ENCODE measurements at regions not wholly inside any gene's neighbourhood (a gene's known extent, or its start where the extent isn't known, plus 50 kb on each side); places are given as distances from the start of the nearest gene placed in this dataset.

GRCh38 chr5:124639095-124639665 lies 107.3 kb downstream of the ZNF608 start:
- peaks cover 32 to 51% (median 51%) of the 10 kb centered on the region in 3 experiments; a peak in 6 of 7 replicates for H3K36me3 Mint-ChIP-seq (ENCODE audit: insufficient read depth in 1 of 3, low read depth in 3 of 3)

More at GRCh38 chr5:124639095-124639665, 107.3 kb downstream of the ZNF608 start:
- Histone ChIP-seq H2BK15ac (ENCODE audit: low read depth, low read length) (no peak overlapping the region), H3K18ac (ENCODE audit: insufficient read length, low read depth, low read length) (no peak overlapping the region), H2AFZ (ENCODE audit: low read length) (no peak overlapping the region), H4K20me1 (ENCODE audit: control insufficient read depth, insufficient read depth, insufficient read length) (no peaks in the 10 kb centered on the region), H4K91ac (ENCODE audit: insufficient read length, low read depth, low read length) (no peak overlapping the region), H3K9ac (ENCODE audit: extremely low read depth, insufficient read length, low read length) (no peak overlapping the region), H2BK5ac (ENCODE audit: insufficient read length, low read length) (no peak overlapping the region), H3K9me3 (ENCODE audit: control insufficient read depth, low read depth, low read length) (no peaks in the 10 kb centered on the region), H4K8ac (replicated peaks; ENCODE audit: insufficient read length, low read depth, low read length) (no peak overlapping the region), H3K27ac (ENCODE audit: insufficient read length, low read depth, low read length) (peak overlapping the region; percentile 47), H3K23ac (ENCODE audit: insufficient read length, low read depth, low read length) (no peak overlapping the region), H3K79me2 (ENCODE audit: insufficient read depth, low read length) (no peaks in the 10 kb centered on the region), H2BK12ac (ENCODE audit: insufficient read length, low read depth, low read length) (no peak overlapping the region), H3K4me2 (ENCODE audit: insufficient read depth, insufficient read length, low read length) (peak overlapping the region; percentile 26), H3T11ph (ENCODE audit: low read length) (no peak overlapping the region), H3K4ac (ENCODE audit: low read depth, low read length) (no peak overlapping the region), H3K79me1 (ENCODE audit: insufficient read depth, low read depth, low read length, poor library complexity, severe bottlenecking) (no peaks in the 10 kb centered on the region), H3K23me2 (ENCODE audit: insufficient read length, low read depth, low read length, poor library complexity, severe bottlenecking) (no peaks in the 10 kb centered on the region), H3K27me3 (ENCODE audit: insufficient read depth, low read length) (no peaks in the 10 kb centered on the region), H4K5ac (ENCODE audit: insufficient read length, low read depth, low read length) (no peak overlapping the region), H2AK5ac (ENCODE audit: insufficient read length, low read length) (no peak overlapping the region), H3K56ac (ENCODE audit: insufficient read length, low read depth, low read length) (no peak overlapping the region), H3K14ac (ENCODE audit: insufficient read depth, low read length) (no peak overlapping the region), H2BK120ac (ENCODE audit: low read depth, low read length, poor library complexity, severe bottlenecking) (no peak overlapping the region), H3K4me1 (ENCODE audit: insufficient read depth, low read length) (peaks cover 15% of the 10 kb centered on the region), H2BK20ac (ENCODE audit: low read depth, low read length, poor library complexity, severe bottlenecking) (no peak overlapping the region)
- WGBS (ENCODE audit: extremely low coverage, insufficient read length, low lambda C conversion rate), result no CpG with 5 or more reads among the region's 4 CpGs
- no peaks in the 10 kb centered on the region; the same call in 1 of the 2 replicates for H3K27me3 Mint-ChIP-seq (ENCODE audit: low read depth)
- peaks cover 70 to 71% of the 10 kb centered on the region in 2 experiments for H3K4me1 Mint-ChIP-seq
- TF ChIP-seq, protein P1, sequence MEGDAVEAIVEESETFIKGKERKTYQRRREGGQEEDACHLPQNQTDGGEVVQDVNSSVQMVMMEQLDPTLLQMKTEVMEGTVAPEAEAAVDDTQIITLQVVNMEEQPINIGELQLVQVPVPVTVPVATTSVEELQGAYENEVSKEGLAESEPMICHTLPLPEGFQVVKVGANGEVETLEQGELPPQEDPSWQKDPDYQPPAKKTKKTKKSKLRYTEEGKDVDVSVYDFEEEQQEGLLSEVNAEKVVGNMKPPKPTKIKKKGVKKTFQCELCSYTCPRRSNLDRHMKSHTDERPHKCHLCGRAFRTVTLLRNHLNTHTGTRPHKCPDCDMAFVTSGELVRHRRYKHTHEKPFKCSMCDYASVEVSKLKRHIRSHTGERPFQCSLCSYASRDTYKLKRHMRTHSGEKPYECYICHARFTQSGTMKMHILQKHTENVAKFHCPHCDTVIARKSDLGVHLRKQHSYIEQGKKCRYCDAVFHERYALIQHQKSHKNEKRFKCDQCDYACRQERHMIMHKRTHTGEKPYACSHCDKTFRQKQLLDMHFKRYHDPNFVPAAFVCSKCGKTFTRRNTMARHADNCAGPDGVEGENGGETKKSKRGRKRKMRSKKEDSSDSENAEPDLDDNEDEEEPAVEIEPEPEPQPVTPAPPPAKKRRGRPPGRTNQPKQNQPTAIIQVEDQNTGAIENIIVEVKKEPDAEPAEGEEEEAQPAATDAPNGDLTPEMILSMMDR (conservative IDR thresholded peaks at IDR 0.05), result no peak
- H3K27ac Mint-ChIP-seq, result peak overlapping the region; percentile 2 to 96 (median 91); a peak in 5 of 7 replicates
- no peaks in the 10 kb centered on the region for H3K9me3 Mint-ChIP-seq
- H3K4me3 Mint-ChIP-seq, result peak overlapping the region in 1 of 2 experiments; percentile 33; a peak in 3 of 5 replicates
- peak; percentile 63 for DNase-seq
